Activated CD4-positive, alpha-beta T cell treated with anti-CD3 and anti-CD28 coated beads for 4 hours (primary cell): ENCODE measurements at regions not wholly inside any gene's neighbourhood (a gene's known extent, or its start where the extent isn't known, plus 50 kb on each side); places are given as distances from the start of the nearest gene placed in this dataset.

Source experiments
- DNase-seq, 2 donors: peaks; one replicate each; pipeline ENCODE4 v3.0.0-alpha.2; 2020

DNA sequence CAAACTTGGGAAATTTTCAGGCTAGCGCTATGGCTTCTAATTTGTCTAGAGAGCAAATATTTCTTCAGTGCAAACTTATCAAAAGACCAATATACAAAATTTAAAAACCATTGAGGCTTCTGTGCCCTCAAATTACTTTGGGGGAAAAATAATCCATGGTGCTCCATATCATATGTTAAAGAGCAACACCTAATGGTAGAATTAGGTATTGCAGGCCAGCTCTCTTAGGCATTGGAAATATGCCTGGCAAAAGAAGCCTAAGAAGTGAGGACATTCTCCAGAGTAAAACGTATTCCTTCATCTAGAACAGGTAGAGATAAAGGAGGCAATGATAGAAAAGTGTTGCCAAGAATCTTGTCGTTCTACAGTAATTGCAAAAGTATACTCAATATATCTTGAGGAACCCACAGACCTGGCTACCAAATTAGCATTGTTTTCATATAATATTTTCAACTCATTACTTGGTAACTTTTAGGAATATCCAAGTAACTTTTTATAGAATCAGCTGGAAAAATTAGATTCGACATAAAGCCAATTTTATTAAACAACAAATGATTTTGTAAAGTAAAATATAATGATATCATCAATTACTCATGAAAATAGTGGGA lies 401.1 kb downstream of the BCL11A start:
- no peak for DNase-seq

DNA sequence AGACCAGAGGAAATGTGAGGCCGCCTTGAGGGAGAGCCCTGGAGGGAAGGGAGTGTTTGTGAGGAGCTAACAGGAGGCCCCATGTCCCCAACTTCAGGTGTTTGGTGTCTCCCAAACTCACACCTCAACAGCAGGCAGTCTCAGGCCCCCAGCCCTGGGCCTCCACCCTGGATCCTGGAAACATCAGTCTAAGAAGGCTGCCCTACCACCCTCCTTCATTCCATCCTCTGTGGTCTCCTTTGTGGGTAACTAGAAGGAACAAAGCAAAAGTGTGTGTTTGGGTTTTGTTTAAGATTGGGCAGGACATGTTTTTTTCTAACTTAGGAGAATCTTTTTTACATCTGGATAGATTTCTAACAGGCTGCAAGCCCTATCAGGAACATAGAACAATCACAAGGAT lies 404.3 kb downstream of the BCL11A start:
- DNase-seq = no peak

- no peak for DNase-seq
Measured at GRCh38 chr2:60148716-60149115, 404.7 kb downstream of the BCL11A start.

- no peak for DNase-seq
Measured at GRCh38 chr2:60140185-60140584, 413.3 kb downstream of the BCL11A start.

DNA sequence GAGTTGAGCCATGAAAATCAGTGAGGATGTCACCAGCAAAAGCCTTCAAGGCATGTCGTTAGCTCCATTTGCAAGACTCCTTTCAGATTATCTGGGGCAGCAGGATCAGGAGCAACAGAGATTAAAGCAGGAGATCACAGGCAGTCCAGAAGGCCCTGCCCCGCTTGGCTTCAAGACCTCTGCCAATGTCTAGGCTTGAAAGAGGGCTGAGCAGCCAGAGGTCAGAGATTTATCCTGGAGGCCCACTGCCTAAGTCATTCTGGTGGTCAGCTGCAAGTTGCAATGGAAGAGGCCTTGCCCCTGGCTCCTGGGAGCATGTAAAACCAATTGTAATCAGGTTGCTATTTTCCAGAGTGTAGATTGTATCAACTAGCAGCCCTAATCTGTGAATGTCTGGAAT lies 416.5 kb downstream of the BCL11A start:
- no peak for DNase-seq

GRCh38 chr2:60127191-60127590 lies 426.3 kb downstream of the BCL11A start:
- DNase-seq = no peak

GRCh38 chr2:60125611-60126426 lies 427.6 kb downstream of the BCL11A start:
- DNase-seq = no peak

DNA sequence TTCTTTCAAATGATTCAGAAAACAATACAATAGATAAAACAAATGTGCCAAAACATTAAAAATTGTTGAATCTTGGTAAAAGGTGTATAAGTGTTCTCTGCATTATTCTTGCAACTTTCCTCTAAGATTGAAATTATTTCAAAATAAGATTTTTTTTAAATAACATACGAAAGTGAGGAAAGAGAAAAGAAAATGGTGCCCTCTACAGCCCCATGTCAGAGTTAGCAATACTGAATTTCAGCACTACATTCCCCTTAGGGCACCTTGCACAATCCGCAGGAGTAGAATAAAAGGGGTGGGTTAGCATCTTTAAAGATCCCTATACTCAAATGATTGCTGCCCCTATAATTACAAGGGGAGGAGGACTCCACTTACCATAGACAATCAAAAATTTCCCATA lies 433.7 kb downstream of the BCL11A start:
- DNase-seq = no peak

DNA sequence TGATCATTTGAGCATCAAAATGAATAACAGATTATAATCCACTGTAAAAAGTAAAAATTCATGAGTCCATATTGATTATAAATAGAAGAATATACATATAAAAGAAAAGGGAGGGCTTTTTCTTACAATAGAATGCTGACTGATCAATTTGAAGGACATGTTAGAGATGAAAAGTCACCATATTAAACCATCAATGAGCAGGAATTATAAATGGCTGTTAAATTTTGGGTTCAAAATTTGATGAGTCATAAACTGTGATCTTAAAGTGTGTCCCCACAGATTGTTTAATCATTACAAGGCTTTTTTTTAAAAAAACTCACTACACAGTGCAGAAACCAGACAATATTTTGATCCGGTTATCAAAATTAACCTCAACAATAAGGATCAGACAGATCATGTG lies 434.5 kb downstream of the BCL11A start:
- DNase-seq = no peak

DNA sequence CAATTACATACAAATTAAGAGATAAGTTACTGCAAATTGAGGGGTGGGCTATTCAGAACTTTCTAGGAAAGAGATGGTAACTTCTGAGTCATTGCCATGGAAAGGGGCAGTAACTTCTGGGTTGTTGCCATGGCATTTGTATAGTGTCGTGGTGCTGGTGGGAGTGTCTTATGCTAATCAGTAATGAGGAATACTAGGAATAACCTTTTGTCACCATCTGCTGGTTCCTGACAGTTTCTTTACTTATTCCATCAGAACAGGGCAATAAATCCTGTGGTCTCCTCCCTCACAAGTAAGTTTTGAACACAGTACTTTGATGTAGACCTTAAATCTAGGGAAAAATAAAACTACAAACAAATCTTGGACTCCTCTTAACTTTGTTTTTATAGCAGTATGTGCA lies 435.4 kb downstream of the BCL11A start:
- DNase-seq = no peak

- no peak for DNase-seq
Measured at GRCh38 chr2:60116161-60116875, 437.1 kb downstream of the BCL11A start.

DNA sequence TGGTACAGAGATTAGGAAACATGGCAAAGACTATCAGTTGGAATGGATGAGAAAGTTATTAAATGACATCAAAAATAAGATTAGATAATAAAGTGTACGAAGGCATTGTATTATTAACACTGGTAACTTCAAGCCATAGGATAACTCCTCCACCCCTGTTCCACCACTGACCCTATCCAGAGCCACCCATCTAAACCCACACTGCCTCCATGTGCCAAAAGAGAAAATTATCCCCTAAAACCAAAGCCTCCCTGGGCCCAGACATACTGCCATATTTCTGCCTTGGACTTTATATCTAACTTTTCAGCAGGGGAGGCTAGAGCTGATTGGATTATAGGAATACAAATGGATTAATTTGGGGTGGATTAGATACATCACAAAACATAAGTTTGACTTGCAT lies 443.7 kb downstream of the BCL11A start:
- DNase-seq = no peak

GRCh38 chr2:60106836-60107529 lies 446.5 kb downstream of the BCL11A start:
- DNase-seq = no peak

- no peak for DNase-seq
Measured at GRCh38 chr2:60105906-60106305, 447.5 kb downstream of the BCL11A start.

- no peak for DNase-seq
Measured at GRCh38 chr2:60104514-60105505, 448.6 kb downstream of the BCL11A start.

- DNase-seq = no peak
Measured at GRCh38 chr2:60100034-60100433, 453.4 kb downstream of the BCL11A start.

DNA sequence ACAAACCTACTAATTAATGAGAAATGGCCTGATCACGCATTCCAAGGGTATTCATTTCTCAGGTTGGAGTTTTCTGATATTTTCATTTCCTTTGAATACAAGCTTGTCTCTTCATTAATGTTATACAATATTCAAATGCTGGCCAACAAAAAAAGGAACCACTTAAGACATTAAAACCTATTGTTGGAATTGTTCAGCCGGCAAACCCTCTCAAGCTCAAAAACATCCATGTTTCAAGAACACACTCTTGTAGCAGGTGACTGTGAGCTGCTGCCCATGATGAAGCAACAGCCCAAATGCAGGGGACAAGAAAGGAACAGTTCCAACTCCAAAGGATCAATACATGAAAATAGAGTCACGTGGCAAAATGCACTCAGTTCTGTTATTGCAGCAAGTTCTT lies 454.5 kb downstream of the BCL11A start:
- no peak for DNase-seq

- no peak for DNase-seq
Measured at GRCh38 chr2:60097298-60097697, 456.2 kb downstream of the BCL11A start.

GRCh38 chr2:60096556-60096955 lies 456.9 kb downstream of the BCL11A start:
- no peak for DNase-seq

DNA sequence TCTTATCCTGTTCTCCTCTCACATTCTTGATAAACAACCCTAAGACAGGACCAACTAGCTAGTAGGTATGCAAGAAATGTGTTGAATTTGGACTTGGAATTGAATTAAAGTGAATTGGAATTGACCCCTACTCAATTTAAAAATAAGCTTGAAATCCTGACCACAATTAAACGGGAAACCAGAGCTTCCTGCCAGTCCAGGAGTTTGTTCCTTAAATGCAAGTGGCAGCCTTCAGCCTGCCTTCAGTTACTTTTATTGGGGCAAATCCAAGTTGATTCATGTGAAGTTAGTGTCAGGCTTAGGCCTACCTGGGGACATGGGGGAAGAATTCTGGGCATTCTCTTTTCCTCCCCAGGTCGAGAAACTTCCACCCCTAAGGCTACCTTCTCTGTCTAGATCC lies 457.6 kb downstream of the BCL11A start:
- no peak for DNase-seq

DNA sequence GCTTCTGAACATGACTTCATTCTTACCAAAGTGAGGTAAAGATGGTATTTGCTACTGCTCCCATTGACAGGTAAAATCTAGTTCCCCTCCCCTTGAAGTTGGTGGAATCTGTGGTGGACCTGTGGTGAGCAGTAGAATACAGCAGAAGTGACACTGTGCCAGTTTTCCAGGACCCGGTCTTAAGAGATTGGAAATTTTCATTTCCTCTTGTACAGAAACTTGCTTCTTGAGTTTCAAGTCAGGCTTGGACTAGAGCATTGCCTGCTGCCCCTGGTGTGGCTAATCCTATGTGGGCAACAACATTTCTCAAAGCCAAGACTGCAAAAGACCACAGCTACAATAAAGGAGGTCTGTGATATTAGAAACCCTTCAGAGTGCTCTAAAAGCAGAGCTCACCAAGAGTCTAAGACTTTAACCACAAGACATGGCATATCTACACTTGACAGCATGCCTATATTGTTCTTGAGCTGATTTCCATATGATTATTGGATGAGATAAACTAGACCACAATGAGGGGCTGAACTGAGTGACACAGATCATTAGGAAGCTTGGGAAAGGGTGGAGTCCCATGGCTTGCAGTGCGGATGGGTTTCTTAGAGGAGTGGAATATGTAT lies 458.1 kb downstream of the BCL11A start:
- no peak for DNase-seq

GRCh38 chr2:60094450-60094929 lies 459.0 kb downstream of the BCL11A start:
- no peak for DNase-seq
